ENCODE measurements at regions not wholly inside any gene's neighbourhood (a gene's known extent, or its start where the extent isn't known, plus 50 kb on each side); places are given as distances from the start of the nearest gene placed in this dataset.

DNA sequence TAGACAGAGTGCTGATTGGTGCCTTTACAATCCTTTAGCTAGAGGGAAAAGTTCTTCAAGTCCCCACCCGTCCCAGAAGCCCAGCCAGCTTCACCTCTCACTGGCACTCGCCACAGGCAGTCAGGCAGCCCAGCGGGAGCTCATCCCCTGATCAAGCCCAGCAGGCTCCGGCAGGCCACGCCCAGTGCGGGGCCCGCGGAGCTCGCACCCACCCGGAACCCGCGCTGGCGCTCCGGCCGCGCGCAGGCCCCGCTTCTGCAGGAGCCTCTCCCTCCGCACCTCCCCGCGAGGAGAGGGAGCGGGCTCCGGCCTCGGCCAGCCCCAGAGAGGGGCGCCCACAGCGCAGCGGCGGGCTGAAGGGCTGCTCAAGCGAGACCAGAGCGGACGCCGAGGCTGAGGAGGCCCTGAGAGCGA, 202.4 kb upstream of the PDGFD start:
- TF ChIP-seq SUZ12 (IDR thresholded peaks at IDR 0.05; ENCODE audit: extremely low read depth, insufficient read depth, insufficient read length) (no peak), YY1 (IDR thresholded peaks at IDR 0.05; ENCODE audit: insufficient read depth, insufficient read length) (no peak), ZNF274 (IDR thresholded peaks at IDR 0.05; ENCODE audit: low read depth, low read length) (no peak)
